Panc1 (cell line): ENCODE measurements at regions not wholly inside any gene's neighbourhood (a gene's known extent, or its start where the extent isn't known, plus 50 kb on each side); places are given as distances from the start of the nearest gene placed in this dataset.
A peak's percentile ranks its signal among the peaks of the same experiment; 100 is the strongest.

ENCODE experiments used
- ATAC-seq: fragments of 200-7000 bp; cut with Tn5 transposase; 2 replicates; pipeline ENCODE4 v1.9.1; 2020; ENCODE audit warnings: mild to moderate bottlenecking, moderate library complexity
- BruUV-seq: library from RNA; stranded (reverse); fragments of 400-500 nt; replicated peaks from 2 replicates; lab custom pipeline; 2021; lab: Mats Ljungman, UMichigan
- CTCF ChIA-PET: fragments of 300-600 bp; sonication (Branson Sonifier 250); formaldehyde crosslinking; loops from one replicate; lab custom pipeline; 2022; ENCODE audit warnings: antibody characterized with exemption; lab: Charles Lee
- POLR2A ChIA-PET: fragments of 300-600 bp; sonication (Branson Sonifier 250); formaldehyde crosslinking; loops from one replicate; lab custom pipeline; 2022; ENCODE audit warnings: antibody characterized with exemption; lab: Charles Lee
- DNase-seq: peaks from one replicate; pipeline ENCODE4 v3.0.0-alpha.2; 2010; ENCODE audit warnings: low read depth, low spot score
- H3K27ac ChIP-seq: 2 replicates; pipeline ENCODE4 v1.5.1; 2011; ENCODE audit warnings: mild to moderate bottlenecking, low read length, inconsistent platforms
- H3K27me3 ChIP-seq: fragments of 200-500 bp; sonication (Bioruptor generic); 2 replicates; pipeline ENCODE4 v1.6.0; 2014; ENCODE audit warnings: low read length, inconsistent platforms; ENCODE audit not compliant: control insufficient read depth, insufficient read depth
- H3K36me3 ChIP-seq: fragments of 200-500 bp; sonication (Bioruptor generic); 2 replicates; pipeline ENCODE4 v1.5.1; 2014; ENCODE audit warnings: inconsistent platforms, mild to moderate bottlenecking, low read length, moderate library complexity; ENCODE audit not compliant: control insufficient read depth, insufficient read depth
- H3K4me1 ChIP-seq: 2 replicates; pipeline ENCODE4 v1.5.1; 2011; ENCODE audit warnings: inconsistent platforms, mild to moderate bottlenecking, low read length, moderate library complexity; ENCODE audit not compliant: control insufficient read depth, insufficient read depth
- H3K4me3 ChIP-seq, 2 experiments: 2 replicates each; pipeline ENCODE4 v1.5.1; 2011 to 2012; ENCODE audit warnings: low read depth in 2 of 2, low read length in 2 of 2, mild to moderate bottlenecking in 2 of 2, inconsistent platforms in 1 of 2, moderate library complexity in 1 of 2
- H3K9me3 ChIP-seq: fragments of 200-500 bp; sonication (Bioruptor generic); 2 replicates; pipeline ENCODE4 v1.5.1; 2014; ENCODE audit warnings: low read depth, mild to moderate bottlenecking, inconsistent platforms, low read length, moderate library complexity; ENCODE audit not compliant: control insufficient read depth, insufficient read depth
- POLR2AphosphoS5 ChIP-seq: IDR thresholded peaks from 2 replicates; pipeline ENCODE4 v1.6.1; 2012; ENCODE audit warnings: mild to moderate bottlenecking, low read depth, low read length, moderate library complexity
- REST ChIP-seq, 2 experiments: IDR thresholded peaks; 2 replicates each; pipeline ENCODE4 v1.6.1; 2011 to 2012; ENCODE audit warnings: low read depth in 2 of 2, control low read depth in 1 of 2, low read length in 1 of 2, mild to moderate bottlenecking in 1 of 2, moderate library complexity in 1 of 2; ENCODE audit not compliant: insufficient read depth in 1 of 2
- SIN3A ChIP-seq: IDR thresholded peaks from 2 replicates; pipeline ENCODE4 v1.6.1; 2012; ENCODE audit warnings: low read depth, mild to moderate bottlenecking, low read length, moderate library complexity, borderline replicate concordance; ENCODE audit not compliant: insufficient read depth
- TCF7L2 ChIP-seq: IDR thresholded peaks from 2 replicates; pipeline ENCODE4 v1.6.1; 2011; ENCODE audit warnings: mild to moderate bottlenecking, low read depth, low read length, inconsistent platforms
- in situ Hi-C: cut with HindIII; loops from 2 replicates; pipeline ENCODE4 v1.10.0; 2016; ENCODE audit warnings: low sequenced_read_pairs, low pct_unique_long_range_greater_than_20kb
- intact Hi-C: fragments of 100-400 bp; cut with micrococcal nuclease; formaldehyde crosslinking; loops from one replicate; pipeline ENCODE4 v1.10.0; 2022; ENCODE audit not compliant: unreplicated experiment
- TF ChIP-seq, protein P1 (sequence below): fragments of 450-650 bp; IDR thresholded peaks from 2 replicates; pipeline ENCODE4 v1.5.1; 2017; ENCODE audit warnings: mild to moderate bottlenecking

GRCh38 chr2:219997341-219997851 is 370.0 kb downstream of the SLC4A3 start:
- H3K4me3 ChIP-seq: no peak overlapping the region
- TF ChIP-seq, protein P1, sequence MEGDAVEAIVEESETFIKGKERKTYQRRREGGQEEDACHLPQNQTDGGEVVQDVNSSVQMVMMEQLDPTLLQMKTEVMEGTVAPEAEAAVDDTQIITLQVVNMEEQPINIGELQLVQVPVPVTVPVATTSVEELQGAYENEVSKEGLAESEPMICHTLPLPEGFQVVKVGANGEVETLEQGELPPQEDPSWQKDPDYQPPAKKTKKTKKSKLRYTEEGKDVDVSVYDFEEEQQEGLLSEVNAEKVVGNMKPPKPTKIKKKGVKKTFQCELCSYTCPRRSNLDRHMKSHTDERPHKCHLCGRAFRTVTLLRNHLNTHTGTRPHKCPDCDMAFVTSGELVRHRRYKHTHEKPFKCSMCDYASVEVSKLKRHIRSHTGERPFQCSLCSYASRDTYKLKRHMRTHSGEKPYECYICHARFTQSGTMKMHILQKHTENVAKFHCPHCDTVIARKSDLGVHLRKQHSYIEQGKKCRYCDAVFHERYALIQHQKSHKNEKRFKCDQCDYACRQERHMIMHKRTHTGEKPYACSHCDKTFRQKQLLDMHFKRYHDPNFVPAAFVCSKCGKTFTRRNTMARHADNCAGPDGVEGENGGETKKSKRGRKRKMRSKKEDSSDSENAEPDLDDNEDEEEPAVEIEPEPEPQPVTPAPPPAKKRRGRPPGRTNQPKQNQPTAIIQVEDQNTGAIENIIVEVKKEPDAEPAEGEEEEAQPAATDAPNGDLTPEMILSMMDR: peak; percentile 41
- no peak for TF ChIP-seq POLR2AphosphoS5
- no peak for TF ChIP-seq TCF7L2
- no peak for TF ChIP-seq SIN3A
- no peak for TF ChIP-seq REST (IDR thresholded peaks at IDR 0.05; ENCODE audit: insufficient read depth in 1 of 2, low read depth in 2 of 2, low read length in 1 of 2)
- DNase-seq: no peak
- no peaks in the 10 kb centered on the region for H3K4me1 ChIP-seq
- no TSS peak for BruUV-seq
- POLR2A ChIA-PET: no interaction called here
- CTCF ChIA-PET: no interaction called here
- in situ Hi-C loops (no loop called here), intact Hi-C loops (no loop called here)
- no peaks in the 10 kb centered on the region for H3K9me3 ChIP-seq
- no peaks in the 10 kb centered on the region for H3K36me3 ChIP-seq
- H3K27me3 ChIP-seq: no peaks in the 10 kb centered on the region
- ATAC-seq: no peak
- no peak overlapping the region for H3K27ac ChIP-seq

DNA sequence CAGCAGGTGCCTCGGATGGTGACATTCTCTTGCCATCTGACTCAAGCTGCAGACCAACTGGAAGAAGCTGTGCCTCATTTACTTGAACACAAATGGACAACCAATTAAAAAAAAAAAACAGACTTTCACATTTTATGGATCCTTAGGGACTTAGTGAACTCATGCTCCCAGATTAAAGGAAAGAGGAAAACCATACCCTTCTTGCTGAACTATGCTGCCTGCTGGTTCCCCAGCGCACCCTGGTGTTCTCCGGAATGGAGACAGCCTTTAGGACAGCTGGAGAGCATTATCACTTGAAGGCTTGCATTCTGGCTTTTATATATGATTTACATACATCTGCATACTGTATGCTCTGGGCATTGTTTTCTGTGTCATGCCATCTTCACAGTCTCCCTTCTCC is 370.7 kb downstream of the SLC4A3 start:
- Histone ChIP-seq H3K4me1 (no peaks in the 10 kb centered on the region), H3K4me3 (no peak overlapping the region), H3K27ac (no peak overlapping the region), H3K27me3 (no peaks in the 10 kb centered on the region), H3K9me3 (no peaks in the 10 kb centered on the region), H3K36me3 (no peaks in the 10 kb centered on the region)
- no TSS peak for BruUV-seq
- no peak for TF ChIP-seq POLR2AphosphoS5
- no peak for TF ChIP-seq REST (IDR thresholded peaks at IDR 0.05; ENCODE audit: insufficient read depth in 1 of 2, low read depth in 2 of 2, low read length in 1 of 2)
- TF ChIP-seq, protein P1: no peak
- in situ Hi-C loops (no loop called here), intact Hi-C loops (no loop called here)
- DNase-seq: no peak
- ChIA-PET POLR2A (no interaction called here), CTCF (no interaction called here)
- ATAC-seq: no peak
